Activated T-cell treated with anti-CD3 and anti-CD28 coated beads for 48 hours (primary cell): ENCODE measurements at regions not wholly inside any gene's neighbourhood (a gene's known extent, or its start where the extent isn't known, plus 50 kb on each side); places are given as distances from the start of the nearest gene placed in this dataset.
"Not testable (repeated sequence)": the region's sequence is repeated elsewhere in the genome, so short reads cannot be mapped to it uniquely, and the experiment has no call there.

Experiments used
- DNase-seq: peaks from one replicate; pipeline ENCODE4 v3.0.0-alpha.2; 2020; ENCODE audit warnings: low read depth

- no peak for DNase-seq
Observed at GRCh38 chr7:69243016-69243415, 355.3 kb upstream of the AUTS2 start.

GRCh38 chr7:69244701-69245100 is 353.6 kb upstream of the AUTS2 start:
- DNase-seq, result no peak

DNA sequence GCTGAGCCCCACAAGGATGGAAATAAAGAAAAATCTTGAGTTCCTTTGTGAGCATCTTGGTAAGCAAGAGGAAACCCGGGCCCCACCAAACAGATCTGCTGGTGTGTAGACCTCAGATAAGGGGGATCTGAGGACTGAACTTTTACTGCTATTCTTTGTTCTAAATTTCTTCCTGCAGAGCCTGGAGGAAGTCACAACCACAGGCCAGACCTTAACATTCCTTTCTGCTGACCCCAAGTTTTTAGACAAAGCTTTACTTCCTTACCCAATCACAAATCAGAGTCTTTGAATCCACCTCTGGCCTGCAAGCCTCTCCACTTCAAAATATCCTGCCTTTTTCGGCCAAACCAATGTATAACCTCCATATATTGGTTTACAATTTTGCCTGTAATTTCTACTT is 352.6 kb upstream of the AUTS2 start:
- no peak for DNase-seq

GRCh38 chr7:69246758-69247157 is 351.5 kb upstream of the AUTS2 start:
- DNase-seq, result no peak

- not testable (repeated sequence) for DNase-seq
Observed at GRCh38 chr7:69248382-69248828, 349.9 kb upstream of the AUTS2 start.

- no peak for DNase-seq
Observed at GRCh38 chr7:69250958-69251357, 347.3 kb upstream of the AUTS2 start.

DNA sequence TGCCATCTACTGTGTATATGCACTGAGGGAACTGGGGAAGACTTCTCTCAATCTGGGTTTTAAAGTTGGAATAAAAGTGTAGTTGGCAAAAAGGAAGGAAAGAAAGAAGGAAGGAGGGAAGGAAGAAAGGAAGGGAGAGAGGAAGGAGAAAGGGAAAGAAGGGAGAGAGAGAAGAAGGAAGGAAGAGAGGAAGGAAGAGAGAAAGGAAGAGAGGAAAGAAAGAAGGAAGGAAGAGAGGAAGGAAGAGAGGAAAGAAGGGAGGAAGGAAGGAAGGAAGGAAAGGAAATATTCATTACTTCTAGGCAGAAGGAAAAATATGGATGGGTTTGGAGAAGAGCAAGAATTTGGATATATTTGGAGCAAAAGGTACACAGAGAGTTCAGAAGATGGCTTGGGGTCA is 343.6 kb upstream of the AUTS2 start:
- no peak for DNase-seq

GRCh38 chr7:69256634-69257081 is 341.6 kb upstream of the AUTS2 start:
- DNase-seq, result no peak

GRCh38 chr7:69257592-69257991 is 340.7 kb upstream of the AUTS2 start:
- DNase-seq, result no peak

DNA sequence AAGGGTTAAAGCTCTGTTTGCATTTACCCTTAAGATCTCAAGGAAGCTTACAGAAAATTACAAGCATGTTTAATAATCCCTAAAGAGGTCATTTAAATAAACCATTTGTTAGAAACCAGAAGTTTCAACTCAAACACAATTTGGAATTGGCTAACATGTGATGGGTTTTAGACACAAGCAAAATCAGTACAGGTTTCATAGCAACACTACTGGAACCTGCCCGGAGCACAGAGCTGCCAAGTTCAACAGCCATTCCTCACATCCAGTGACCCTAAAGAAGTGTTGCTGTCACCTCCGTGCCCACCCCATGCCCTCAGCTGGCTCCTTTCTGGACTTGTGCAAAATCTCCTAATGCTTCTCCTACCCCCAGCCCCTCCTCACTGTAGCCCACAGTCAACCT is 338.8 kb upstream of the AUTS2 start:
- no peak for DNase-seq

DNA sequence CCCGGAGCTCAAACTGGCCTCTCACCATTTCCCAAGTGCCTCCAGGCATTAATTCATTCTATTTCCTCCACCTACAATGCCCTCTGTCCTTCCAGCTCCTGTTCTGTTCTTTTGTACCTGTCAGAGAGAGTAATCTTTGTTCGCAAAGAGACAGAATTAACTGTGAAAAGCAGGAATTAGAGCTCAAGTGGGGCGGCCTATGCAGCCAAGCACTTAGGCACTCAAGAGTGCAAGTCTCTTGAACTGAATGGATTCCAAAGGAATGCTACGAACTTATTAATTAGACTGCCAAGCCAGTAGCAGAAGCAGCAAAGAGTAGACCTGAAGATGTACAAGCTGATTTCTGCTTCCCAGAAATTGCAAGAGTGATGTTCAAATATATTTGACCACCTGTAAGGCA is 338.3 kb upstream of the AUTS2 start:
- DNase-seq, result no peak

GRCh38 chr7:69263550-69263949 is 334.7 kb upstream of the AUTS2 start:
- no peak for DNase-seq

- DNase-seq, result no peak
Observed at GRCh38 chr7:69269806-69270205, 328.5 kb upstream of the AUTS2 start.

GRCh38 chr7:69272101-69272500 is 326.2 kb upstream of the AUTS2 start:
- DNase-seq, result no peak

DNA sequence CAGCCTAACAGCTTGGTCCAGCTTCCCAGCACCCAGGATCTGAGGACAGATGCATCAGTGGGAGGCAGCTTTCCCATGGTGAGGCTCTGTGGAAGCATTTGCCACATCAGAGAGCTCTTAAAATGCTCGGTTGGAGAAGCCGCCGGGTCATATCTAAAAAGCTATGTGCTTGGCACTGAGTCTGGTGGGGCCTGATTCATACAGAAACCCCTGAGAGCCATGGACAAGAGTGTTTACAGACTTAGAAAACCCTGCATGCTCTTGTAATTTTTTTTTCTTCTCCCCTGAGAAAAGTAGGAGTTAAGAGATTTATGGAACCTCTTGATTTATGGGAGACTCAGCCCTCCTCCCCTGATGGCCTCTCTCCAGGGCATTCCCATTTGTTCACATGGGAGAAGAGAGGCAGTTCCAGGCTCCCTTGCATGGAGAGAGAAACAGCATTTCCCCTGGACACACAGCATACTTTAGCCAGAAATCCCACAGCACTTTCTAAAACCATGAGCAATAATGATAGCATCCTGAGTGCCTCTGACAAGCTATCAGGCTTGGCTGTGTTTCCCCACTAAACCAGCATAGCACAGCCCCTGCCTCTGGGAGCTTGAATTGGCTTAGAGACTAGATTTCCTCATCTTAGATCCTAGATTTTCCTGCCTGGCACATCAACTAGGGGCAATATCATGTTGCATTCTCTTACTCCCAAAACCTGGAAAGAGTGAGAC is 322.1 kb upstream of the AUTS2 start:
- no peak for DNase-seq

- no peak for DNase-seq
Observed at GRCh38 chr7:69277366-69277765, 320.9 kb upstream of the AUTS2 start.

- DNase-seq, result no peak
Observed at GRCh38 chr7:69282946-69283345, 315.3 kb upstream of the AUTS2 start.

GRCh38 chr7:69283421-69283820 is 314.9 kb upstream of the AUTS2 start:
- no peak for DNase-seq

DNA sequence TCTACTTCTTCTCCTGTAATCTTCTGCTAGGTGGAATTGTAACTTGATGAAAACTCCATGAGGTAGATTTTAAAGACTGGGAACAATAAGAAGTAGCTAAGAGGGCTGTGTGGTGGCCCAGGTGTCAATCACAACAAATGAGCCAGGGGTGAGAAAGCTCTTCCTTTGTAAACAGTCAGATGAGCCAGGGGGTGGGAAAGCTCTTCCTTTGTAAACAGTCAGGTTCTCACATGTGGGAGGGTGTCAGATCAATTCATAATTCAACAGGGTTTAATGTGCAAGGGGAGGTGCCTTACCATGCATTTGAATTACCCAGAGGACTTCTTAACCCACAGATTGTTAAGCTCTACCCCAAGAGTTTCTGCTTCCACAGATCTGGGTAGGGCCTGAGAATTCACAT is 312.4 kb upstream of the AUTS2 start:
- no peak for DNase-seq

- no peak for DNase-seq
Observed at GRCh38 chr7:69295977-69296376, 302.3 kb upstream of the AUTS2 start.

DNA sequence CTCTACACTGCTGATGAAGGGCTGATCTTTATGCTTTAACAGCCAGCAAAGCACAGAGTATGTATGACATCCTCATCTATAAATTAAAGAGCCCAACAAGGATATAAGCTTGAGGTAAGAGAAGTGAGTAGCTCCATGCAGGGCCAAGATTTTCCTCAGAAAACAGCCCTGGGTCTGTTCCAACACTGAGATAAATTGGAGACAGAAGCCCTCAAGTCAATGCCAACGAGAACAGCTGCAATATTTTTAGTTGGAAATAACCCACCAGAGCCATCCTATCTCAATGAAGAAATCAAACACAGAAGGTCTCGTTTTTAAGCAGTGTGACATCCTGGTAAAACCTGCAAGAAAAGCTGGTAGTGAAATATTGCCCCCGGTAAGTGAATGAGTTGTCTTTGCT is 297.0 kb upstream of the AUTS2 start:
- DNase-seq, result no peak

- no peak for DNase-seq
Observed at GRCh38 chr7:69309601-69310000, 288.7 kb upstream of the AUTS2 start.

GRCh38 chr7:69311489-69311888 is 286.8 kb upstream of the AUTS2 start:
- DNase-seq, result no peak

DNA sequence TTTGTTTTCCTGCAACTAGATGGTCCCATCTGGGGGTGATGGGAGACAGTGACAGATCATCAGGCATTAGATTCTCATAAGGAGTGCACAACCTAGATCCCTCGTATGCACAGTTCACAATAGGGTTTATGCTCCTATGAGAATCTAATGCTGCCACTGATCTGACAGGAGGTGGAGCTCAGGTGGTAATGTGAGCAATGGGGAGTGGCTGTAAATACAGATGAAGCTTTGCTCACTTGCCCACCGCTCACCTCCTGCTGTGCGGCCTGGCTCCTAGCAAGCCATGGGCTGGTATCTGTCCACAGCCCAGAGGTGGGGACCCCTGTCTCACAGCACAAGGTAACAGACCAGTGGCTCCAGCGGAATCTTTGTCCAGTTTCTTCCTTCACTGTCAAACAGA is 284.4 kb upstream of the AUTS2 start:
- DNase-seq, result not testable (repeated sequence)
